Liver (tissue), 8 donors: ENCODE measurements at regions not wholly inside any gene's neighbourhood (a gene's known extent, or its start where the extent isn't known, plus 50 kb on each side); places are given as distances from the start of the nearest gene placed in this dataset.

ENCODE experiments used
- DNase-seq: peaks from one replicate; pipeline ENCODE4 v3.0.0-alpha.2; 2017; ENCODE audit warnings: low spot score
- H3K27ac ChIP-seq, 2 donors: one replicate each; pipeline ENCODE4 v1.7.0; 2013; ENCODE audit warnings: inconsistent platforms in 2 of 2, low read length in 2 of 2, control low read depth in 1 of 2, low read depth in 1 of 2, mild to moderate bottlenecking in 1 of 2
- H3K27me3 ChIP-seq, 4 donors: one replicate each; pipeline versions ENCODE4 v1.6.1 to v1.7.0; 2013; ENCODE audit warnings: low read length in 3 of 4, inconsistent platforms in 1 of 4, mild to moderate bottlenecking in 1 of 4, moderate library complexity in 1 of 4; ENCODE audit not compliant: control insufficient read depth in 4 of 4, insufficient read depth in 4 of 4
- H3K36me3 ChIP-seq, 4 donors: one replicate each; pipeline versions ENCODE4 v1.6.1 to v1.7.0; 2013; ENCODE audit warnings: low read length in 3 of 4, mild to moderate bottlenecking in 3 of 4, low read depth in 1 of 4, moderate library complexity in 1 of 4; ENCODE audit not compliant: control insufficient read depth in 4 of 4, insufficient read depth in 3 of 4
- H3K4me1 ChIP-seq, 4 donors: one replicate each; pipeline versions ENCODE4 v1.6.1 to v1.7.0; 2013; ENCODE audit warnings: low read length in 3 of 4, mild to moderate bottlenecking in 3 of 4, moderate library complexity in 1 of 4; ENCODE audit not compliant: control insufficient read depth in 4 of 4, insufficient read depth in 4 of 4
- H3K4me3 ChIP-seq, 3 donors: one replicate each; pipeline versions ENCODE4 v1.6.1 to v1.7.0; 2013; ENCODE audit warnings: low read length in 3 of 3, control low read depth in 1 of 3, low read depth in 1 of 3, mild to moderate bottlenecking in 1 of 3
- H3K9ac ChIP-seq, 2 donors: one replicate each; pipeline ENCODE4 v1.7.0; 2013; ENCODE audit warnings: low read length in 2 of 2, mild to moderate bottlenecking in 2 of 2, moderate library complexity in 2 of 2, control low read depth in 1 of 2, low read depth in 1 of 2
- H3K9me3 ChIP-seq, 4 donors: one replicate each; pipeline versions ENCODE4 v1.6.1 to v1.7.0; 2013; ENCODE audit warnings: low read length in 3 of 4; ENCODE audit not compliant: control insufficient read depth in 4 of 4
- CTCF ChIP-seq: fragments of 150-350 bp; IDR thresholded peaks from 2 replicates; pipeline ENCODE4 v1.5.1; 2017; ENCODE audit warnings: improper control_type of control experiment, low read depth, low read length; ENCODE audit not compliant: missing input control
- FOXA1 ChIP-seq: IDR thresholded peaks from 2 replicates; pipeline ENCODE4 v1.6.1; 2016; ENCODE audit warnings: antibody characterized with exemption
- HNF4A ChIP-seq, 2 donors: conservative IDR thresholded peaks; 2 replicates each; pipeline ENCODE4 v1.6.1; 2016; ENCODE audit warnings: antibody characterized with exemption in 2 of 2, mild to moderate bottlenecking in 2 of 2
- HNF4G ChIP-seq: IDR thresholded peaks from 2 replicates; pipeline ENCODE4 v1.6.1; 2016; ENCODE audit warnings: antibody characterized with exemption
- NR2F2 ChIP-seq: IDR thresholded peaks from 2 replicates; pipeline ENCODE4 v1.6.1; 2016; ENCODE audit warnings: antibody characterized with exemption
- RAD21 ChIP-seq, 2 donors: IDR thresholded peaks; 2 replicates each; pipeline ENCODE4 v1.6.1; 2016; ENCODE audit warnings: antibody characterized with exemption in 2 of 2, mild to moderate bottlenecking in 2 of 2
- REST ChIP-seq: IDR thresholded peaks from 2 replicates; pipeline ENCODE4 v1.6.1; 2016; ENCODE audit warnings: antibody characterized with exemption, mild to moderate bottlenecking
- RXRA ChIP-seq, 2 donors: IDR thresholded peaks; 2 replicates each; pipeline ENCODE4 v1.6.1; 2017 to 2018; ENCODE audit warnings: antibody characterized with exemption in 2 of 2, mild to moderate bottlenecking in 1 of 2
- TAF1 ChIP-seq: conservative IDR thresholded peaks from 2 replicates; pipeline ENCODE4 v1.6.1; 2016; ENCODE audit warnings: antibody characterized with exemption, mild to moderate bottlenecking
- YY1 ChIP-seq: IDR thresholded peaks from 2 replicates; pipeline ENCODE4 v1.6.1; 2016; ENCODE audit warnings: antibody characterized with exemption, mild to moderate bottlenecking
- ZBTB33 ChIP-seq: IDR thresholded peaks from 2 replicates; pipeline ENCODE4 v1.6.1; 2016; ENCODE audit warnings: antibody characterized with exemption
- WGBS: extraction: QIAGEN DNeasy Blood & Tissue Kit; methylation state at CpG from one replicate; pipeline ENCODE4 v1.1.7; 2013; 5-methylcytosine and 5-hydroxymethylcytosine counted together
- donor health status: healthy.
- donor health status: healthy.
- donor health status: healthy.
- donor health status: healthy.
- donor health status: healthy.

GRCh38 chr10:30762620-30763019 is 133.1 kb upstream of the LYZL2 start:
- 87% methylated on average over 2 of the region's 2 CpGs for WGBS
- TF ChIP-seq RXRA (IDR thresholded peaks at IDR 0.05) (no peak), TAF1 (no peak), HNF4G (no peak), RAD21 (IDR thresholded peaks at IDR 0.05) (no peak), NR2F2 (no peak), CTCF (no peak), REST (no peak), ZBTB33 (no peak), YY1 (no peak)
- no peak overlapping the region for H3K27ac ChIP-seq
- peaks cover 0 to 2% (median 0%) of the 10 kb centered on the region in 4 donors for H3K9me3 ChIP-seq
- no peak for DNase-seq
- no peak overlapping the region for H3K9ac ChIP-seq
- H3K4me1 ChIP-seq, result no peaks in the 10 kb centered on the region
- no peaks in the 10 kb centered on the region for H3K36me3 ChIP-seq
- H3K27me3 ChIP-seq, result no peaks in the 10 kb centered on the region
- H3K4me3 ChIP-seq, result no peak overlapping the region

GRCh38 chr10:30759423-30759822 is 129.9 kb upstream of the LYZL2 start:
- 63% methylated on average over 3 of the region's 3 CpGs for WGBS
- Histone ChIP-seq H3K9me3 (peaks cover 0 to 2% (median 0%) of the 10 kb centered on the region in 4 donors), H3K27me3 (no peaks in the 10 kb centered on the region), H3K36me3 (no peaks in the 10 kb centered on the region), H3K4me3 (no peak overlapping the region), H3K27ac (no peak overlapping the region), H3K4me1 (no peaks in the 10 kb centered on the region), H3K9ac (no peak overlapping the region)
- TF ChIP-seq RAD21 (IDR thresholded peaks at IDR 0.05) (no peak), HNF4A (conservative IDR thresholded peaks at IDR 0.05) (peak; percentile 60 to 63)
- DNase-seq, result no peak

- peaks cover 0 to 2% (median 0%) of the 10 kb centered on the region in 4 donors for H3K9me3 ChIP-seq
- no peak for DNase-seq
- TF ChIP-seq RAD21 (IDR thresholded peaks at IDR 0.05), result no peak
- no peak for TF ChIP-seq REST
- no peak for TF ChIP-seq FOXA1
- no peak overlapping the region for H3K9ac ChIP-seq
- H3K4me3 ChIP-seq, result no peak overlapping the region
- WGBS, result 82% methylated on average over 1 of the region's 1 CpG
- no peaks in the 10 kb centered on the region for H3K27me3 ChIP-seq
- no peaks in the 10 kb centered on the region for H3K4me1 ChIP-seq
- H3K36me3 ChIP-seq, result no peaks in the 10 kb centered on the region
- H3K27ac ChIP-seq, result no peak overlapping the region
These were observed 128.8 kb upstream of the LYZL2 start for GRCh38 chr10:30758338-30758737.
